ENCODE measurements at regions not wholly inside any gene's neighbourhood (a gene's known extent, or its start where the extent isn't known, plus 50 kb on each side); places are given as distances from the start of the nearest gene placed in this dataset.

DNA sequence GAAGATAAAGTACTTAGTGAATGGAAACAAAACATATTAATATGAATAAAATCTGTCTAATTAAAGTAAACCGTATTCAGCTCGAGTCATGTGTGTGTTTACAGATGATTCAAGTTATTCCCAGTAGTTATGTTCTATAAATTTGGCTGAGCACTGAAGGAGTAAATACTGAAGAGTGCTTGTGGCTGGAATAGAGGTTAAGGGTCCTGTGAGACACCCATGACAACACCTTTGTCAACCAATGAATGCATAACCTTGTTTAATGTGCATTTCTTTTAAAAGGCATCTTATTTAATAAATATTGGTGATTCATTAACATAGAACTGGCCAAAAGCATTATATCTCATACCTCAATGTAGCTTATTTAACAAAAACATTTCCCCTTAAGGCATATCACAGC is 577.8 kb upstream of the SLITRK5 start:
- Histone ChIP-seq H3K4me2 (ENCODE audit: control insufficient read depth, extremely low read depth, insufficient read depth, low read depth, low read length) (no peak overlapping the region), H3K27ac (ENCODE audit: control insufficient read depth, insufficient read depth, low read length) (no peak overlapping the region), H4K20me1 (ENCODE audit: control insufficient read depth, extremely low read depth, insufficient read depth, low read length) (no peaks in the 10 kb centered on the region), H2AFZ (ENCODE audit: control insufficient read depth, low read length) (no peak overlapping the region), H3K4me3 (ENCODE audit: control insufficient read depth in 2 of 3, extremely low read depth in 1 of 3, insufficient read depth in 2 of 3, low read depth in 1 of 3, low read length in 3 of 3) (no peak overlapping the region), H3K9ac (ENCODE audit: control insufficient read depth, extremely low read depth, insufficient read depth, low read length) (no peak overlapping the region), H3K4me1 (ENCODE audit: control insufficient read depth, extremely low read depth, insufficient read depth, low read length) (no peaks in the 10 kb centered on the region), H3K9me3 (ENCODE audit: control insufficient read depth, low read depth, low read length) (no peaks in the 10 kb centered on the region), H3K27me3 (ENCODE audit: control insufficient read depth, extremely low read depth, insufficient read depth, low read length) (no peaks in the 10 kb centered on the region), H3K36me3 (ENCODE audit: control insufficient read depth in 2 of 2, extremely low read depth in 1 of 2, insufficient read depth in 2 of 2, low read length in 2 of 2) (no peaks in the 10 kb centered on the region), H3K79me2 (ENCODE audit: control insufficient read depth, insufficient read depth, low read length) (no peaks in the 10 kb centered on the region), H3K9me1 (ENCODE audit: control insufficient read depth, extremely low read depth, insufficient read depth, low read length) (no peaks in the 10 kb centered on the region)
- DNase-seq (ENCODE audit: low read depth, low spot score) (no peak), FAIRE-seq (no peak)
- TF ChIP-seq, protein P1, sequence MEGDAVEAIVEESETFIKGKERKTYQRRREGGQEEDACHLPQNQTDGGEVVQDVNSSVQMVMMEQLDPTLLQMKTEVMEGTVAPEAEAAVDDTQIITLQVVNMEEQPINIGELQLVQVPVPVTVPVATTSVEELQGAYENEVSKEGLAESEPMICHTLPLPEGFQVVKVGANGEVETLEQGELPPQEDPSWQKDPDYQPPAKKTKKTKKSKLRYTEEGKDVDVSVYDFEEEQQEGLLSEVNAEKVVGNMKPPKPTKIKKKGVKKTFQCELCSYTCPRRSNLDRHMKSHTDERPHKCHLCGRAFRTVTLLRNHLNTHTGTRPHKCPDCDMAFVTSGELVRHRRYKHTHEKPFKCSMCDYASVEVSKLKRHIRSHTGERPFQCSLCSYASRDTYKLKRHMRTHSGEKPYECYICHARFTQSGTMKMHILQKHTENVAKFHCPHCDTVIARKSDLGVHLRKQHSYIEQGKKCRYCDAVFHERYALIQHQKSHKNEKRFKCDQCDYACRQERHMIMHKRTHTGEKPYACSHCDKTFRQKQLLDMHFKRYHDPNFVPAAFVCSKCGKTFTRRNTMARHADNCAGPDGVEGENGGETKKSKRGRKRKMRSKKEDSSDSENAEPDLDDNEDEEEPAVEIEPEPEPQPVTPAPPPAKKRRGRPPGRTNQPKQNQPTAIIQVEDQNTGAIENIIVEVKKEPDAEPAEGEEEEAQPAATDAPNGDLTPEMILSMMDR (optimal IDR thresholded peaks at IDR 0.05 in 1 of 3, IDR thresholded peaks at IDR 0.05 in 1 of 3, conservative IDR thresholded peaks at IDR 0.05 in 1 of 3; ENCODE audit: extremely low read depth in 1 of 3, insufficient read depth in 2 of 3, low read length in 3 of 3), result no peak
- TF ChIP-seq EZH2 (IDR thresholded peaks at IDR 0.05; ENCODE audit: low read length), result no peak
- dilution Hi-C loops (cut with MboI; ENCODE audit: extremely low pct_ligation_motif_present, low sequenced_read_pairs), result no loop called here

DNA sequence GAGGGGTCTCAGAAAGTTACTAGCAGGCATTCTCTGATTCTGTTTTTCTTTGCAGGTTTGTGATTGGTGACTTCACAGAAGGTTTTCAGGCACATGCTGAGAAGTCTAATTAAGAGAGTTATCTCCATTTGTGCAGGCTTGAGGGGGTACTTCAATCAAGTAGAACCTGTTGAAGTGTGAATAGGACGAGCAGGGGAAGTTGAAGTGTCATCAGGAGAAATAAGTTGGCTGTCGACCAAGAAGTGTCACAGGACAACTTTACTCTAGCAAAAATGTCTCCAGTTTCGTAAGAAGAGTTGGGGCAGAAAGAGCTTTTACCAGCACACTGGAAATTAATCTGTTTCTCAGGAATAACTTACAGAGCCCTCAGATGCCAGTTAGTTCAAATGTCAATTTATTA is 576.5 kb upstream of the SLITRK5 start:
- TF ChIP-seq, protein P1 (optimal IDR thresholded peaks at IDR 0.05 in 1 of 3, IDR thresholded peaks at IDR 0.05 in 1 of 3, conservative IDR thresholded peaks at IDR 0.05 in 1 of 3; ENCODE audit: extremely low read depth in 1 of 3, insufficient read depth in 2 of 3, low read length in 3 of 3), result no peak
- TF ChIP-seq EZH2 (IDR thresholded peaks at IDR 0.05; ENCODE audit: low read length), result no peak
- Histone ChIP-seq H3K4me2 (ENCODE audit: control insufficient read depth, extremely low read depth, insufficient read depth, low read depth, low read length) (no peak overlapping the region), H2AFZ (ENCODE audit: control insufficient read depth, low read length) (no peak overlapping the region), H3K79me2 (ENCODE audit: control insufficient read depth, insufficient read depth, low read length) (no peaks in the 10 kb centered on the region), H4K20me1 (ENCODE audit: control insufficient read depth, extremely low read depth, insufficient read depth, low read length) (no peaks in the 10 kb centered on the region), H3K9me3 (ENCODE audit: control insufficient read depth, low read depth, low read length) (no peaks in the 10 kb centered on the region), H3K4me1 (ENCODE audit: control insufficient read depth, extremely low read depth, insufficient read depth, low read length) (no peaks in the 10 kb centered on the region), H3K4me3 (ENCODE audit: control insufficient read depth in 2 of 3, extremely low read depth in 1 of 3, insufficient read depth in 2 of 3, low read depth in 1 of 3, low read length in 3 of 3) (no peak overlapping the region), H3K27me3 (ENCODE audit: control insufficient read depth, extremely low read depth, insufficient read depth, low read length) (no peaks in the 10 kb centered on the region), H3K9me1 (ENCODE audit: control insufficient read depth, extremely low read depth, insufficient read depth, low read length) (no peaks in the 10 kb centered on the region), H3K9ac (ENCODE audit: control insufficient read depth, extremely low read depth, insufficient read depth, low read length) (no peak overlapping the region), H3K27ac (ENCODE audit: control insufficient read depth, insufficient read depth, low read length) (no peak overlapping the region), H3K36me3 (ENCODE audit: control insufficient read depth in 2 of 2, extremely low read depth in 1 of 2, insufficient read depth in 2 of 2, low read length in 2 of 2) (no peaks in the 10 kb centered on the region)
- FAIRE-seq (no peak), DNase-seq (ENCODE audit: low read depth, low spot score) (no peak)
- dilution Hi-C loops (cut with MboI; ENCODE audit: extremely low pct_ligation_motif_present, low sequenced_read_pairs), result no loop called here
